ENCODE measurements at regions not wholly inside any gene's neighbourhood (a gene's known extent, or its start where the extent isn't known, plus 50 kb on each side); places are given as distances from the start of the nearest gene placed in this dataset.

GRCh38 chr14:51498411-51499227, 153.1 kb upstream of the FRMD6 start:
- TF ChIP-seq CTCF (IDR thresholded peaks at IDR 0.05) = no peak
- TF ChIP-seq POLR2A (IDR thresholded peaks at IDR 0.05) = no peak

All from adrenal gland (tissue), 5 donors.